SK-N-MC (cell line): ENCODE measurements at regions not wholly inside any gene's neighbourhood (a gene's known extent, or its start where the extent isn't known, plus 50 kb on each side); places are given as distances from the start of the nearest gene placed in this dataset.

Experiments used
- EZH2 ChIP-seq: fragments of 200-600 bp; sonication (generic); IDR thresholded peaks from one replicate; pipeline ENCODE4 v1.6.1; 2017; ENCODE audit warnings: antibody characterized with exemption
- POLR2AphosphoS5 ChIP-seq: IDR thresholded peaks from 2 replicates; pipeline ENCODE4 v1.6.1; 2012; ENCODE audit warnings: mild to moderate bottlenecking, low read depth, low read length, borderline replicate concordance

DNA sequence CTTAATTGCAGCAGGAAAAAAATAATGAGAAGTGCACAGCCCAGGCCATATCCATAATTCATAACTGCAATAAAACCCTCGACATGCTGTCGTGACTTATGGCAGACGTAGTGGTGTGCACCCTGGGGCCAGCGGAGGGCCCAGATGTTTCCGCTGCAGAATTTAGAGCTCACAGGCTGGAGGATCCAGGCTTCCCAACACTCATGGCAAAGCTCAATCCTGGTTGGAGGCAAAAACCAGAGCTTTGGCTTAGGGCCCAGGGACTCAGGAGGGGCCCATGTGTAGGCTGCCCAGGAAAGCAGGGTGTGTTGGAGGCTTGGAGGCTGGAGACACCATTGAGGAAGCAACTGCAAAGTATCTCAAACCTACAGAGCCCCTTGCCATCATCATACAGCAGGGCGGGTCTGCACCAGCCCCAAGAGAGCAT lies 68.7 kb downstream of the SERPINA3 start:
- TF ChIP-seq POLR2AphosphoS5: peak; percentile 34; the same call in 1 of the 2 replicates
- no peak for TF ChIP-seq EZH2
